ENCODE measurements at regions not wholly inside any gene's neighbourhood (a gene's known extent, or its start where the extent isn't known, plus 50 kb on each side); places are given as distances from the start of the nearest gene placed in this dataset.

GRCh38 chr3:46113608-46114007, 86.3 kb upstream of the XCR1 start:
- no peak for TF ChIP-seq POLR2A (IDR thresholded peaks at IDR 0.05)
- TF ChIP-seq, protein P1, sequence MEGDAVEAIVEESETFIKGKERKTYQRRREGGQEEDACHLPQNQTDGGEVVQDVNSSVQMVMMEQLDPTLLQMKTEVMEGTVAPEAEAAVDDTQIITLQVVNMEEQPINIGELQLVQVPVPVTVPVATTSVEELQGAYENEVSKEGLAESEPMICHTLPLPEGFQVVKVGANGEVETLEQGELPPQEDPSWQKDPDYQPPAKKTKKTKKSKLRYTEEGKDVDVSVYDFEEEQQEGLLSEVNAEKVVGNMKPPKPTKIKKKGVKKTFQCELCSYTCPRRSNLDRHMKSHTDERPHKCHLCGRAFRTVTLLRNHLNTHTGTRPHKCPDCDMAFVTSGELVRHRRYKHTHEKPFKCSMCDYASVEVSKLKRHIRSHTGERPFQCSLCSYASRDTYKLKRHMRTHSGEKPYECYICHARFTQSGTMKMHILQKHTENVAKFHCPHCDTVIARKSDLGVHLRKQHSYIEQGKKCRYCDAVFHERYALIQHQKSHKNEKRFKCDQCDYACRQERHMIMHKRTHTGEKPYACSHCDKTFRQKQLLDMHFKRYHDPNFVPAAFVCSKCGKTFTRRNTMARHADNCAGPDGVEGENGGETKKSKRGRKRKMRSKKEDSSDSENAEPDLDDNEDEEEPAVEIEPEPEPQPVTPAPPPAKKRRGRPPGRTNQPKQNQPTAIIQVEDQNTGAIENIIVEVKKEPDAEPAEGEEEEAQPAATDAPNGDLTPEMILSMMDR (IDR thresholded peaks at IDR 0.05) = no peak
